IPS-NIHi11 (cell line): ENCODE measurements at regions not wholly inside any gene's neighbourhood (a gene's known extent, or its start where the extent isn't known, plus 50 kb on each side); places are given as distances from the start of the nearest gene placed in this dataset.

Experiments used
- DNase-seq: peaks from one replicate; pipeline ENCODE4 v3.0.0; 2012; ENCODE audit warnings: mixed read lengths, low spot score

- DNase-seq: no peak
These were observed 244.7 kb downstream of the NDUFA10 start for GRCh38 chr2:239780236-239780994.

DNA sequence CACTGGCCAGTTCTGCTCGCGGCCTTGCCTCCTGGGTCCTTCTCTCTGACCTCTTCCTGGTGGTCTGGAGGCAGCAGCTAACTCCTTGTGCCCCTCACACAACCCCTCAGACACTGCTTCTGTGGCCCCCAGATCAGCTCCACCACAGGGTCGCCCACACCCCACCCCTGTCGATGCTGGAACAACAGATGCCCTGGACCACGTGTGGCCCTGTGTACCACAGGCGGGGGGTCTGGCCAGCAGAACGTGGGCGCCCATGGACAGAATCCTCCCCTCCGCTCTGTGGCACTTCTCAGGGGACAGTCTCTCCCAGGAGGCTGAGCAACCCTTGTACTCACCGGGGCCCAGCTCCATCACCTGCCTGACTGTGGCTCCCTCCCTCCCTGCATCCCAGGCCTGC lies 245.6 kb downstream of the NDUFA10 start:
- DNase-seq: no peak

GRCh38 chr2:239778861-239779558 lies 246.1 kb downstream of the NDUFA10 start:
- no peak for DNase-seq

DNA sequence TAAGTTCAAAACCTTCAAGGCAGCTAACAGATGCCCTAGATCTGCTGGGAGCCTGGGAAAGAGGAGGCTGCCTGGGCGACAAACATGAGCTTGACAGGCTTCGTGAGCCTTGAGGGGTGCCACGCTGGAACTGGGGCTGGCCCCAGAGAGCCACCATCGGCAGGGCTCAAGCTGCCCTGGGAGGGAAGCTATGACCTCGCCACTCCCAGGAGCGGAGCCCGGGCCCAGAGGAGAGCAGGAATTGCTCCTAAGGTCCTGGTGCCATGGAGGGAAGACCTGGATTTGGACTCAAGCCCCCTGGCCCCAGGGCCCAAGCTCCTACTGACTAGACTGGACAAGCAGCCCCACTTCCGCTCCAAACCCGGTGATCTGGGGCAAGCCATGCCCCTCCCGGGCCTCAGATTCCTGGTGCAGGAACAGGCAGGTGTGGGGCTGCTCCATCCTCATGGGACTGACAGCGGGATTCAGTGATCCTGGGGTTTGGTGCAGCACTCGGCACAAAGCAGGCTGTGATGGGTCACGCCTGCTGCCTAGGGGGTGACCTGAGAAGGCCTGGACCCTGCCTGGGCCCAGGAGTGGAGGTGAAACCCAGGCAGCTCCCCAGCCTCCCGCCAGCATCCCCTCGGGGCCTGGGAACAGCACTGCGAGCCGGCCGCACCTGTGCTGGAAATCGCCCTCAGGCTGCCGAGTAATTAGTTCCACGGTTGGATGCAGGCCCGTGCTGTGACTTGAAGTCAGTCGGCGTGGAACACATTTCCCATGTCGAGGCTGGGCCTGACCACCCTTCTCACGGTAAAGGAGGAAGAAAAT lies 246.9 kb downstream of the NDUFA10 start:
- DNase-seq: no peak

DNA sequence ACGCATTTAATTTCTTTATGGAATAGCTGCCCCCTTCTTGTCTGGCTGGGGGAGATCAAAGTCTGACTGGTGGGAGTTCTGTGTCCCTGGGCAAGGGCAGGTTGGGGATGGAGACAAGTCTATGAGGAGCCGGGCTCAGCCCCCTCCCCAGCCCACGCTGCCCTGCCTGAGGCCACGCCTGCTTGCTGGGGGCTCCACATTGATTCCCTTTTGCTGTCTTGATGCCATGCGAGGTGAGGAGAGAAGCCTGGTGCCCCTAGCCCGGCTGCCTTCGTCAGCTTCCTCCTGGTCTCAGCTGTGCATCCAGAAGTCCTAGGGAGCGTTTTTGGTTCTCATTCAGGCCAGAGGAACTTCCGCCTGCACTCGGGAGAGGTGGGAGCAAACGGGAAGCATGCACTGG lies 247.9 kb downstream of the NDUFA10 start:
- no peak for DNase-seq

DNA sequence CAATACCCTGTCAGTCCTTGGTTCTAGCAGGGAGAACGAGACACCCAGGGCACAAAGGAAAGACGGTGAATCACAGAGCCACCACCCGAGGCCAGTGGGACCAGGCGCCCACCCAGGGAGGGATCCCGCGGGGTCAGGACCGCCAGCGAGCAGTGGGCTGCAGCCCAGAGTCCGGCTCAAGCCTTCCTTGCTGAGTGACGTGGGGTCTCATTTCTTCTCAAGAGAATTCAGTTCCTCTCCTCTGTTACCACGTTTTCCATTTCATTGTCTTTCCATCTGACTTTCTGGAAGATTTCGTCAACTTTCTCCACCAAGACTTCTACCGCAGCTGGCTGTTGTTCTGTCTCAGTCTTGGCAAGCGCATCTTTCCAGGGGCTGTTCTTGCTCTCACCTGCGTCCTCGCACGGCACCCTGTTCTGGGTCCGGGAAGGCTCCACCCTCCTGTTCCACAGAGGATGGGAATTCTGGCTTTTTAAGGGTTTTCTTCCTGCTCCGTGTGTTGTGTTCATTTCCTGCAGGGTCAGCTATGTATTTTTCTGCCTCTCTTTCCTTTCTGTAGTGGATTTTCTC lies 248.6 kb downstream of the NDUFA10 start:
- no peak for DNase-seq

DNA sequence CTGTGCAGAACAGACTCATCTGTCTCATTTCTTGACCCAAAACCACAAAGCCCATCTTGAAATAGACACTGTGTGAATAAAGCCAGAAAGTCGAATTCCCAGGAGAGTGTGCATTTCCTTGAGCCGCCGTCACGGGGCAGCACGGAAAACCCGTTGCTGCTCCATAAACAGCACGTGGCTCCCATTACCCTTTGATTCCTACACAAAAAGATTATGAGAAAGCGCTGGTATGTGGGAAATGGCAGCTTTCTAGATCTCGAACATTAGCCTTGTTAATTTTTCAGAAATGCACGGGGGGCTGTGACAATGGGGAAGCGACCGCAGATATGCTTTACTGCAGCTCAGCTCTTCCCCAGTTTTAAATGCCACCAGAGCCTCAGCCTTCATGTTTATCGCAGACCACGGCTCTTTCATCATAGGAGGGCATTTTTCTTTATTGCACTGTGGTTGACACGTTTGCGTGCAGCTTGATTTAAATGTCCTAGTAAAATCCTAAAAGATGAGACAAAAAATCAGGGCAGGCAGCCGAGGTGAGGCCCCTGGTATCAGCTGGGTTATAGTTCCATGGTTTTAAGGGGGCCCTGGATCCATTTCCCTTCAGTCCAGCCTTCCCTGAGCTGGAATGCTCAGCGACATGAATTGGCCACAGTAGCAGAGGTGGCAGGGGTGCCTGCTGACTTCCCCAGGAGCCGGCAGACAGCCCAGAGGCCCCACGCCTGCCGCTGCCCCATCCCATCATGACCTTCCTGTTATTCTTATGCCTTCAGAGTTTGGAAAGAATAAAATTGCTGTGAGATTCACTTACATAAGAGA lies 249.3 kb downstream of the NDUFA10 start:
- no peak for DNase-seq

DNA sequence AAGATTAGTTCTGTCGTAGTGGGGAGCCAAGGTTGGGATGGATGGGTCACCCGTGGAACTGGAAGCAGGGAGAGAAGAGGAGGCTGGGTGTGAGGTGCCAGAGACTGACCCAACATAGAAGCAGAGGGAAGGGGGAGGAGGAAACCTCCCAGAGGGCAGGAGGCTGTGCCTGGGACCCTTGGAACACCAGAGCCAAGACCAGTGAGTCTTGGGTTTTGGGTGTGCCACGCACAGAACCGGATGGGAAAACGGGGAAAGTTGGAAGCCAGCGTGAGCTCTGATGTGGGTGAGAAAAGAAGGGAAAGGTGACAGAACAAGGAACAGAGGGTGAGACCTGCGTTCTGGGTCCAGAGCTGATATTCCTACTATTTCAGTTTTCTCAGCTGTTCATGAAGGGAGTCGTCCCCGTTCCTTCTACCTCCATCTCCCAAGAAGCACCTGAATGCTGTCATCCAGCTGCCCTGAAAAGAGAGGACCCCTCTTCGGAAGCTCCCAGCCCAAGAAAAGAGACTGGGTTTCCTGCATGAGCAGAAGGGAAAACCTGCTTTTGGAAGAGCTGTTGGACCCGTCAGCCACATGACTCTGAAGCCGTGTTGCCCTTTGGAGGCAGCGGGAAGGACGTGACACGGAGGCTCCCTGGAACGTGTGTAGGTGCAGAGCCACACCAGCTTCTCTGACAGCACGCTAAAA lies 250.1 kb downstream of the NDUFA10 start:
- no peak for DNase-seq

- DNase-seq: no peak
These were observed 251.0 kb downstream of the NDUFA10 start for GRCh38 chr2:239774142-239774462.

- DNase-seq: no peak
These were observed 251.7 kb downstream of the NDUFA10 start for GRCh38 chr2:239773228-239774141.

DNA sequence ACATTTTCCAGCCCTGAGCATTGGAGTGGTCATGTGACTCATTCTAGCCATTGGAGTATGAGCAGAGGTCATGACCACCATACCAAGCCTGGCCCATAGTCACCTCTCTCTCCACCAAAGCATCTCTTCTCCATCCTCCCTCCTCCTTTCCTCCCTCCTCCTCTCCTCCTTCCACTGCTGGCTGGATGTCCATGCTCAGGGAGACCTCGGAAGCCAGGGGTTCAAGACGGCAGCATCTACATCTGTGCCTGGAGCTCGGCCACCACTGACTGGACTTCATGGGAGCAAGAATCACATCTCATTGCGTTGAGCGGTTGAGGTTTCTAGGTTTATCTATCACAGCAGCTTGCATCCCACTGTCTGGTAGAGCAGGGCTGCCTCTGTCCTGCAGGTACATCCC lies 252.4 kb downstream of the NDUFA10 start:
- DNase-seq: no peak

- no peak for DNase-seq
These were observed 254.9 kb downstream of the NDUFA10 start for GRCh38 chr2:239770246-239770639.

DNA sequence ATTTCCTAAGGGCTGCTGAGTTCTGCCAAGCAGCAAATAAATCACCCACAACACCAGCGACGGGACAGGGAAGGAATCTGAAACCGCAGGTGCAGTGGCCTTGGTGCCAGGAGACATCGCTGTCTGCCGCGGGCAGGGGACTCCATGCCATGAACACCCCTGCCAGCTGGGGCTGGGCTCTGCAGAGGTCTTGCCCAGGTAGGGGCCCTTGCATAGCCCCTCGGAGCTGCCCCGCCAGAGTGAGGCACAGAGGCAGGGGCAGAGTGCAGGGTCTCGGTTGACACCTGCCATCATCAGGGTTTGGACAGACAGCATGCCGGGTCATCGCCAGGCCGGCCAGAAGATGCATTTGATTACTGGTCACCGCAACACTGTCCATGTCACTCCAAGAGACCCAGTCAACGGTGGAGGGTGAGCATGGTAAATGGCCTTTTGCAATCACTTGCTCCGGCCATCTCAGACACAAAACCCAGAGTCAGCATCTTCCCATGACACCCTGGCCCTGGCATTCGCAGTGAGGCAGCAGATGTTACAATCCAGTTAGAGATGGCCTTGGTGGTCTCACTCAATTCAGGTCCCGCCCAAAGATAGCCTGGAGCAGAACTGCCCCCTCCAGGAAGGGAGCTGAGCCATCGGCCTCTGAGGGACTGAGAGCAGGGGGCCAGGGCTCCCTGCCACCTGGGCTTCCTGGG lies 255.4 kb downstream of the NDUFA10 start:
- DNase-seq: no peak

DNA sequence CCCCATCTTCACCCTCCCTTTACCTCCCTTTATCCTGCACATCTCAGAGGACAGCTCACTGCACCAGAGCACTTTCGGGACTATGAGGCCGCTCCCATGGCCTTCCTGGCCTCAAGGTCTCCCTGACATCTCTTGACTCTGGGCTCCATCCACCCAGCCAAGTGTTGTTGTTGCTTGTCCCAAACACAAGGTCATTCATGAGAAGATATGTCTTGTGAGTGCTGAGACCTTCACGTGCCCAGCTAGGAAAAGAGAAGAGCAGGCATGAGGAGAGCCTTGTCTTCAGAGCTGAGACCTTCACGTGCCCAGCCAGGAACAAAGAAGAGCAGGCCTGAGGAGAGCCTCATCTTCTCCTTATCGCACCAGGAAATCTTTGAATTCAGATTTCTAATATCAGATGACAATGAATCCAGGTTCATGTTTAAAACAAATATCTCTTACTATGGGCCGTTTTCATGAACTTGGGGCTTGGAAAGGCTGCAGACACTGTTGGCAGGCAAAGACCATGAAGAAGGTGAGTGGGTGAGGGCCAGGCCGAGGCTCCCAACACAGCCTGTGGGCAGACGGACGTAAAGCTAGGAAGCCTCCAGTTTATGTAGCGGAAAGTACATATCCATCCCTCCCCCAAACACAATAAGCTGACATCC lies 256.1 kb downstream of the NDUFA10 start:
- DNase-seq: no peak

DNA sequence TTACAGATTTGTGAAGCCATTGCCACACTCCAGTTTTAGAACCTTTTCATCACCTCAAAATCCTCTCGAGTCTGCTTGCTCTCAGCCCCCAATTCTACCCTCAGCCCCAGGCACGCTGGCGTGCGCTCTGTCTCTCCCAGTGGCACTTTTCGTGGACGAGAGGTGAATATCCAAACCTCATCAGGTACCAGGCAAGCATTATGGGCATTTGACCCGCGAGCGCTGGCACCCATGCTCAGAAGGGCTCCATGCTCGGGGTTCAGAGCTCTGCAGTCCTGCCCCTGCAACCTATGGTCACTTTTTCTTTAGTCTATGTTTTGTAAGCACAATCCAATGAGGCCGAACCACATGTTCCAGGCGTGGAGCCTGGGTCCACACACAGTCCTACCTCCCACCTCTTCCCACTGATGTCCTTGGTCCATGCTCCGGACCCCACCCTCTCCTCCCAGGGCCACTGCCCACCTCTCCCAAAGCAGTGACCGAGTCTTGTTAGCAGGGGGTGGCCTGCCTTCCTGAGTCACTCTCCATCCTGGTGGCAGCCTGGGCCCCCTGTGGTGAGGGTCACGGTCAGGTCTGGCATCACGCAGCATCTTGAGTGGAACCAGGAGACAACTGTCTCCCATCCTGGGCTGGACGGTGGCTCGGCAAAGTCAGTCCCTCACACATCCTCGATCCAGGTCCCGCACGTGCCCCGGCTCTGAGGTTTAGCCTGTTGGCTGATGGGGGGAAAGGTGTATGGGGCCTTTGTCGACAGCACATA lies 256.9 kb downstream of the NDUFA10 start:
- DNase-seq: no peak

GRCh38 chr2:239767021-239767905 lies 257.9 kb downstream of the NDUFA10 start:
- no peak for DNase-seq

DNA sequence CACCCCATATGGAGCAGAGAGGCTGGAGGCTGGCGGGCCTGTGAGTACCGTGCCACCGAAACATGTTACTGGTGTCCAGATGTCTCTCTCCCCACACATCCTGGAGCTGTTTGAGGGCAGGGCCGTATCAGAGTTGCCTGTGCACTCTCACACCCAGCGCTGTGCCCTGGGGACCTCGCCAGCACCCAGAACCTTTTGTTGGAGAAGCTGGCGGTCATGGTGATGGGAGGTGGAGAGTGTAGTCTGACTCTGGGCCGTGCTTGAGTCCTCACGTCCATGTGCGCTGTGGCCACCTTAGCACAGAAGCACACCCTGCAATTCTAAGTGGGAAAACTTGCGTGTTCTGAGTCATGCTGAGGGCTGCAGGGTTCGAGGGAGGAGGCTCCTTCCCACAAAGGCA lies 259.2 kb downstream of the NDUFA10 start:
- no peak for DNase-seq
